NCI-H2227 (cell line): ENCODE measurements at regions not wholly inside any gene's neighbourhood (a gene's known extent, or its start where the extent isn't known, plus 50 kb on each side); places are given as distances from the start of the nearest gene placed in this dataset.
"Not testable (repeated sequence)": the region's sequence is repeated elsewhere in the genome, so short reads cannot be mapped to it uniquely, and the experiment has no call there.

Source experiments
- DNase-seq: peaks from one replicate; lab custom pipeline; 2025; ENCODE audit not compliant: unreplicated experiment; lab: John Stamatoyannopoulos, UW

DNA sequence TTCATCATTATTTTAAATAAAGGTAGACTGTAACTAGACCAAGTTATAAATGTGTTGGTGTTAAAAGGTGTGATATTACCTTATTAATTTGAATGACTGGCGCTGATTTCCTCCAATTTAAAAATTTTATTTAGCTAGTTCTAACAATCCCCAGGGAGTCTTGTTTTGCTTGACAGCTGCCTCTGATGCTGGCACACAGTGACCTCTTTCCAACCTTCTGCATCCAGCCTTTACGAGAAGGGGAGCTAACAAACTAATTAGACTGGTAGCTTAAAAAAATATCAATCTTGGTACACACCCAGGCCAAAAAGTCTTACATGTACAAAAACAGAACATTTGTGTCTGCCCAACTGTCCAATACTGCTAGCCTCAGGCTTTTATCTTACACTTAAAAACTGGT is 51.8 kb upstream of the ENPEP start:
- DNase-seq, result no peak

DNA sequence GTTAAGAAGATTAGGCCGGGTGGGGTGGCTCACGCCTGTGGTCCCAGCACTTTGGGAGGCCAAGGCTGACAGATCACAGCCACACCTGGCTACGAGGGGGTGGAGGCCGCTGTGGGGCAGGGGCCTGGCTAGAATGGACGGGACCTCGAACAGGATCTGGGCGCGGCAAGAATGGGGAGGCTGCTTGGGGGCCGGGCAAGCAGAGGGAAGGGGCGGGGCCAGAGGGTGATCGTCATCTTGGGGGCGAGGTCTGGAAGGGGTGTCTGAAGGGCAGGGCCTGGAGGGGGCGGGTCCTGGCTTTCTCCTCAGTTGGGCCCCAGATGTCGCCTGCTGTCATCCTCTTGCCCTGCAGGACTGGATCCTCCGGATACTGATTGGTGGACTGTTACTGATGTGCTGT is 57.3 kb upstream of the ENPEP start:
- no peak for DNase-seq

DNA sequence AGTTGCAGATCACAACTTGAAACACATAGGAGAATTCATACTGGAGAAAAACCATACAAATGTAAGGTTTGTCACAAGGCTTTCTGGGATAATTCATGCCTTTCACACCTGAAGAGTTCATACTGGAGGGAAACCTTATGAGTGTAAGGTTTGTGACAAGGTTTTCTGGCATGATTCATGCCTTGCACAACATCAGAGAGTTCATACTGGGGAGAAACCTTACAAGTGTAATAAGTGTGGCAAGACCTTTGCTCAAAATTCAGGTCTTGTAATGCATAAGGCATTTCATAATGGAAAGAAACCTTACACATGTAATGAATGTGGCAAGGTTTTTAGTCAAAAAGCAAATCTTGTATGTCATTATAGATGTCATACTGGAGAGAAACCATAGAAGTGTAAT is 58.8 kb upstream of the ENPEP start:
- DNase-seq, result no peak

DNA sequence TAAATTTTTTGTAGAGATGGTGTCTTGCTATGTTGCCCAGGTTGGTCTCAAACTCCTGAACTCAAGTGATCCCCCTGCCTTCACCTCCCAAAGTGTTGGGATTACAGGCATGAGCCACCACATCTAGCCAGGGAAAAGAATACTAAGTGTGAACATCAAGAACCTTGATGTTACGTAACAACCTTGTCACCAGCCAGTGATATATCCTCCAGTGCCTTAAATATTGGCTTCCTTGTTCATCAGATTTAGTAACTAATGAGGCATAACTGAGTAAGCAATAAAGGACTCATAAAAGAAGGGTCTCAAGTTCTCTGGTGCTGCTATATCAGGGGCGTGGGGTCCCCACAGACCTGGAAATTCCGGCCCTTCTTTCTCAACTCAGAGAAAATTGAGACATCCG is 60.5 kb upstream of the ENPEP start:
- no peak for DNase-seq

DNA sequence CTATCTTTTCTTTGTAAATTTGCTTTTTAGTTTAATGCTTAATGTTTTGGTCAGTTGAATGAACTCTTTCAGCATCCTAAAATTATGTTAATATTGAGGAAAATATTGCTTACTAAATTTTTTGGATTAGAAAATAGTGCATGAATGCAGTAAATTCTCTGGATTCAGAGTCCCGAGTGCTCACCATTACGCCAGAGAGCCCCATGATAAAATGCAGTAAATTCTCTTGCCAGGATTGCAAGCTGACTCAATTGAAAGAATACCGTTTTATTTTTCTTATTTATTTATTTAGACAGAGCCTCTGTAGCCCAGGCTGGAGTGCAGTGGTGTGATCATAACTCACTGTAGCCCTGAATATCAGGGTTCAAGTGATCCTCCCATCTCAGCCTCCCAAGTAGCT is 60.9 kb upstream of the ENPEP start:
- DNase-seq, result no peak

DNA sequence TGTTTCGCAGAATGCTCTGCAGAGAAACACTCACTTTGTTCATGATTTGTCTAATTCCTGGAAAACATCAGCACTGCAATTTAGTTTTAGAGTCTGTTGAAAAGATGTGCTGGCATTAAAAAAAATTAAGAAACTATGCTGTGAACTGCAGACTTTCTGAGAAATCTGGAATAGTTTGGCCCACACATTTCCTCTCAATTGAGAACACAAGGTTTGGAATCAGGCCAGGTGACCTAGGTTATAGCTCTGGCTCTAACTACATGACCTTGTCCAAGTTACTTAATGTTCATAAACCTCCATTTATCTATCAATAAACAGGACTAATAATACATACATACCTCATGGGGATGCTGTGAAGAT is 61.4 kb upstream of the ENPEP start:
- DNase-seq, result no peak

DNA sequence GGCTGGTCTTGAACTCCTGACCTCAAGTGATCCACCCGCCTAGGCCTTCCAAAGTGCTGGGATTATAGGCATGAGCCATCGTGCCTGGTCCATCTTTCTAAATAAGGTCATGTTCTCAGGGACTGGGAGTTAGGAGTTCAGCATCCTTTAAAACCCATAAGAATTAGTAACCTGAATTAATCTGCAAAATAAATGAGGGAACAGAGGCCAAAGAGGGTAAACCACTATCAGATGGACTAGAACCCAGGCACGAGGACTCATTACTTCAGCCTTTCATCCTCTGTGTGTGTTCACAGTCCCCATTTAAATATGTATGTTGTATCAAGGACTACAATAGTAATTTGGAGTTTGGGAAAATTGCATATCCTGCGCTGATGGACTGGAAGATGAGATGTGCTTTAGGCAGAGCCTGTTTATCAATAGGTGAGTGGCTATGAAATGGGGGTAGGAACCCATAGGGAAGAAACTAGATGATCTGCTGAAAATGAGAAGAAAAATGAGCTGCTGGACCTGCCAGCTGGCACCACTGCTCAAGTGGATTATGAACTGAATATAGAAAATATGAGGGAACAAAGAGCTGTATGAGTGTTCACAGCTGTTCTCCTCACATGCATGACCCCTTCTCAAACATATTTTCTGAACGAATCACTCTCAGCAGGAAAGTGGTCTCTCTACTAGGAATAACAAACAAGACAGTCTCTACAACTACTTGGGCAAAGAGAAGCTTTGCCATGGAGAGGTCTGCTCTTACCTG is 62.0 kb upstream of the ENPEP start:
- peak; percentile 44 for DNase-seq

DNA sequence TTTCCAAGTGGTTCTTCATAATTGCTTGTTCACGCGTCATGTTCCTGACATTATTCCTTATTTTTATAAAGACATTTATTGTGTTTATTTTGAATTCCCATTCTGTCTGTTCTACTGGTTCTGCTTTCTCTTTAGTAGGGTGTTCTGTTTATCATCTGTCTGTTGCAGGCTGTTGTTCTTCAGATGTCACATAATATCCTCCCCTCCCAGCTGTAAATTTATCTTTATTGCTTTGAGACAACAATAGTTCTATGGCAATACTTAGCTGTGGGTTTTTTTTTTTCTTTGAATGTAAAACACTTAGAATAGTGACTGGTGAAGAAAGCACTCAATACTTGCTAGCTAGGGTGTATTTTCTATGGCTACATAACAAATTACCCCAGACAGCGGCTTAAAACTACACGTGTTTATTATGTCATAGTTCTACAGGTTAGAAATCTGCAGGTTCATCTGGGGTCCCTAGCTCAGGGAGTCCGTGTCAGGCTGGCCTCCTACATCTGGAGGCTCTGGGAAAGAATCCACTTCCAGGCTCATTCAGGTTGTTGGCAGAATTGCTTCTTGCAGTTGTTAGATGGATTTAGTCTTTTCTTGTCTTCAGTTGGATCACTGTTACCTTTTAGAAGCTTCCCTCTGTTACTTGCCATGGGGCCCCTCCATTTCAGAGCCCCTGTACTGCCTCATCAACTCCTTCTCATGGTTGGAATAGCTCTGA is 63.4 kb upstream of the ENPEP start:
- DNase-seq, result peak; percentile 23

DNA sequence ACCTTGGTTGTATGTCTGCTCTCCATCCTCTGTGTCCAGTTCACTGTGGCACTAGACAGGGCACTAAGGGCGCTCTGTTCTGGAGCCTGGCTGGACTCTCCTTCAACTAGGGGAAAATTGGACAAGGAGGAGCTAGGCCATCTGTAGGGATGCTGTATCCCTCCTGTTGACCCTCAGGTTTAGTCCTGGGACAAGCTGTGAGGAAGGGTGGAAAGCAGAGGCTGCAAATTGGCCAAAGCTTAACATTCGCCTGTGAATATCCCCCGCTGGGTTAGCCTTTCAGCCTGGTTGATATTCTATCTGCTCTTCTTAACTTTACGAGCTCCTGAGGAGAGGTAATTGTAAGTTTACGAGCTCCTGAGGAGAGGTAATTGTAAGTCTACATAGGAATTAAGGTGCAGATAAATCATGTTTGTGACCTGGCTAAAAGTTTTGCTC is 64.4 kb upstream of the ENPEP start:
- DNase-seq, result peak; percentile 86

DNA sequence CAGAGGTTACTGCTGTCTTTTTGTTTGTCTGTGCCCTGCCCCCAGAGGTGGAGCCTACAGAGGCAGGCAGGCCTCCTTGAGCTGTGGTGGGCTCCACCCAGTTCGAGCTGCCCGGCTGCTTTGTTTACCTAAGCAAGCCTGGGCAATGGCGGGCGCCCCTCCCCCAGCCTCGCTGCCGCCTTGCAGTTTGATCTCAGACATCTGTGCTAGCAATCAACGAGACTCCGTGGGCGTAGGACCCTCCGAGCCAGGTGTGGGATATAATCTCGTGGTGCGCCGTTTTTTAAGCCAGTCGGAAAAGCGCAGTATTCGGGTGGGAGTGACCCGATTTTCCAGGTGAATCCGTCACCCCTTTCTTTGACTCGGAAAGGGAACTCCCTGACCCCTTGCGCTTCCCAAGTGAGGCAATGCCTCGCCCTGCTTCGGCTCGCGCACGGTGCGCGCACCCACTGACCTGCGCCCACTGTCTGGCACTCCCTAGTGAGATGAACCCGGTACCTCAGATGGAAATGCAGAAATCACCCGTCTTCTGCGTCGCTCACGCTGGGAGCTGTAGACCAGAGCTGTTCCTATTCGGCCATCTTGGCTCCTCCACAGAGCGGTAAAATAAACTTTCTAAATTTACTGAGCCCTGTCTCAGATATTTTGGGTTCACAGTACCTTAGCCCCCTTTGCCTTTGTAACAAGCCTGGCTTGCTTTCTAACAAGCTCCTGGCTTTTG is 64.9 kb upstream of the ENPEP start:
- not testable (repeated sequence) for DNase-seq

DNA sequence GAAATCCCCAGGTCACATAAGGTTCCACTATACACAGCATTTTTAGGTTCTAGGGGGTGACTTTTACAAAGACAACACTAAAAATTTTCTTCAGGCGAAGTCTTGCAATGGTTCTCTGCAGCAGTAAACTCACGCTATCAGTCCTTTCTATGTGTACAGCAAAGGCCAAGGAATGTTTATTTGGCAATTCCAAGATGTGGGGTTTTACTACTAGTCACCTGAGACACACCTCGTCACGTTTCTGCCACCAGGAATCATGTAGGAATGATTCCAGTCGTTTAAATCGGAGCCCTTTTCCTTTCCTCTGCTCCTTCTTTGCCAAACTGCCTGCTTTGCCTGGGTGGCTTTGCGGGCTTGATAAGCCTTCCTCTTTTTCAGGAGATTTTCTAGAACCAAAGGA is 75.9 kb upstream of the ENPEP start:
- no peak for DNase-seq

DNA sequence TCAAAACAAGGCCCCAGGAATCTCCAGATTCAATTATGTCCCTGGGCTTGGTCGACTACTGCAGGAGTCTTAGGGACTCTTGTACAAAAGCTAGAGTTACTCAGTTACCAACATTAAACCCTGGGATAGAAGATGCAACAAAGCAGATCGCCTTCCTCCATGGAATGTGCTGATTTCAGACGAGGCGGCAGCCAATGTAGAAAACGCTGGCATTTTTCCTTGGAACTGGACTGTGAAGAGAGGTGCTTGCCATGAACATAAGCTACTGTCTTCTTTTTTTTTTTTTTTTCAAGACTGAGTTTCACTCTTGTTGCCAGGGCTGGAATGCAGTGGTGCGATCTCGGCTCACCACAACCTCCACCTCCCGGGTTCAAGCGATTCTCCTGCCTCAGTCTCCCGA is 76.9 kb upstream of the ENPEP start:
- DNase-seq, result not testable (repeated sequence)

DNA sequence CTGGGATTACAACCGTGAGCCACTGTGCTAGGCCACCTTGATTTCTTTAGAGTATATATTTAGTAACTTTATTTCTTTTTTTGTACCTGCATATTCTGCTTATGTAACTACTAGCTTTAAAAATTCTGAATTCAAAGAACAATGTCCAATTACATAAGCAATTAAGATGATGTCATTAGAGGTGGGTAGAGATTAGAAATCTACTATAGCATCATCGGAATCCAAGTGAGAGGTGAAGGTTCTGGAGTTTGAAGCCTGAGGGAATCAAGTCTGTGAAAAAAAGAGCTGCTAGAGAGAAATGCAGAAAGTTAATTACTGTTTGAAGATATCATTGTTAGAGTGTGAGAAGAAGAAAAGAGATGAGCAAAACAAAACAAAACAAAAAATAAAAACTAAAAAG is 79.0 kb upstream of the ENPEP start:
- no peak for DNase-seq

DNA sequence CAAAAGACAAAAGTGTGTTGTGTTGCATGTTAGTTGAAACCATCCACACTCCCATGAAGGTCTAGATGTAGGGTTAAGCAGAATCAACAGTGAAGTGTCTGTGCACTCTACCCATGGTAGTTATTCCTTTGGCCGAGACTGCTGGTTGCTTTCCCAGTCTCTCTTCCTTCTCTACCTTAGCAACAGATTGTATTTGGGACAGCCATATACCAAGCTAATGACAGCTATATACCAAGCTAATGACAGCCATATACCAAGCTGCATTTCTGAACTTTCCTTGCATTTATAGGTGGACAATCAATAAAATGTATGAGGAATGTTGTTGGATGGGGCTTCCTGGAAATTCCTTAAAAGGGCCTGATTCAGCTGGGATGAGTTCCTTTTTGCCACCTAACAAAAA is 80.5 kb upstream of the ENPEP start:
- DNase-seq, result no peak

DNA sequence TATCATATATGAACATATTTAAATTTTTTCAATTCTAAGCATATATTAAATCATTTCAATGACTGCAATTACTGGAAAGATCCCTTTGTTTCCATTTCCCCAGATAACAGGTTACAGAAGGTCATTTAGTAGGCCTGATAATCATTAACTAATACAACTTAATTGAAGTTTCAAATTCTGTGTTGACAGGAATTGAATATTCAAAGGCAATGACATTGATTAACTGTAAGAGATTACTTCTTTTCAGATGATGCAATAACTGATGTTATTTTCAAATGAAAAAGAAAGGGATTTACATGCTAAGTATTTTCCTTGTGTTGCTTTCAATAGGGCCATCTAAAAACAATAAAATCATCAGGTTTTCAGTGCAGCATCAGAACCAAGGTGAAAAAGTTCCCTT is 81.1 kb upstream of the ENPEP start:
- no peak for DNase-seq

DNA sequence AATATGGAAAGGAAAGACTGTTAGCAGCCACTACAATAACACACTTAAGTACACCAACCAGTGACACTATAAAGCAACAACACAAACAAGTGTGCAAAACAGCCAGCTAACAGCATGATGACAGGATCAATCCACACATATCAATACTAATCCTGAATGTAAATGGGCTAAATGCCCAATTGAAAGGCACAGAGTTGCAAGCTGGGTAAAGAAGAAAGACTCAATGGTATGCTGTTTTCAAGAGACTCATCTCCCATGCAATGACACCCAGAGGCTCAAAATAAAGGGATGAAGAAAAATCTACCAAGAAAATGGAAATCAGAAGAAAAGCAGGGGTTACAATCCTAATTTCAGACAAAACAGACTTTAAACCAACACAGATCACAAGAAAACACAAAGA is 94.2 kb upstream of the ENPEP start:
- no peak for DNase-seq

DNA sequence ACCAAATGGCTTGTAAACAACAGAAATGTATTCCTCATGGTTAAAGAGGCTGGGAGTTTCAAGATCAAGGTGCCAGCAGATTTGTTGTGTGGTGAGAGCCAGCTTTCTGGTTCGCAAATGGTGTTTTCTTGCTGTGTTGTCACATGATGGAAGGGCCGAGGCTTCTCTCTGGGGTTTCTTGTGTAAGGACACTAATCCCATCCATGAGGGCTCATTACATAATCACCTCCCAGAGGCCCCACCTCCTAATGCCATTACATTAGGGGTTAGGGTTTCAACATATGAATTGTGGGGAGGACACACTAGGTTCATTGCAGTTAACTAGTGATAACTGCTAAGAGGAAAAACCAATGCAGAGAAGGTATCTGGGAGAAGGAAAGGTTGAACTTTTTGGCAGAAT is 103.5 kb upstream of the ENPEP start:
- DNase-seq, result no peak

DNA sequence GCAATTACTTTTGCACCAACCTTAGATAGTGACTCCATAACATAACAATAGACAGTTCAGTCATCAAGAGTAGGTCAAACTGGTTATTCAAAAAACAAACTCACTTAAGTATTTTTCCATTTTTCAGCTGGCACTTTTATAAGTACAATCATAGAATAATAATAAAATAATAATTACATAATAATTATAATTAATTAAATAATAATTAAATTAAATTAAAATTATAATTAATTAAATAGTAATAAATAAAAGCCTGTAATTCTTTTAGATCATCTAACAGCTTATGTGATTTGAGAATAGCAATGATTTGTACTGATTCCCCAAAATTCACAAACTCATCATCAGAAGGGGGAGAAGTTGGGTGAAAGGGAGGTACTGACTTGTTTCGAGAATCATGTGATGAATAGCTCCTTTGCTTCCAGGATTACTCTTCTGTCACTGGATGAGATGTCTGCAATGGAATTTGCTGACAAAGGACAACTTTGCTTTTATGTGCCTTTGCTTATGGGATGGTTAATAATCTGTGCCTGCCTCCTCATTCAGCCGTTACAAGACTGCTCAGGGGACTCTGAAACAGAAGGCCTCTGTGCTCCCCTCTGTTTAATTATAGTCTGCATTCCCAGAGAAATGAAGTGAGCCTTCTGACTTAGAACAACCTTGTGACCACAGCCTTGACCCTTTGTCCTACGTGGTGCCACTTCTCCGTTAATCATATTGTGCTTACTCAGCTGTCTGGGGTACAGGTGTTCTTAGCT is 104.8 kb upstream of the ENPEP start:
- no peak for DNase-seq

DNA sequence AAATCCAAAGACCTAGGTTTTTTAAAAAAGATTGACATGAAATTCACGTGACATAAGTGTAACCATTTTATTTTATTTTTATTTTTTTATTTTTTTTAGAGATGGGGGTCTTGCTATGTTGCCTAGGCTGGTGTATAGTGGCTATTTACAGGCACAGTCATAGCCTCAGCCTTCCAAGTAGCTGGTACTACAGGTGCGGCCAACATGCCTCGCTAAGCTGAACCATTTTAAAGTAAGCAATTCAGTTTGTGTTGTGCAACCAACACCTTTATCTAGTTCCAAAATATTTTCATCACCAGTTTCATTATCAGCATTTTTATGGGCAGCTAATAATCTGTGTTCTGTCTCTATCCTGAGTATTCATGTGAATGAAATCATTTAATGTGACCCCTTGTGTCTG is 107.5 kb upstream of the ENPEP start:
- DNase-seq, result no peak

DNA sequence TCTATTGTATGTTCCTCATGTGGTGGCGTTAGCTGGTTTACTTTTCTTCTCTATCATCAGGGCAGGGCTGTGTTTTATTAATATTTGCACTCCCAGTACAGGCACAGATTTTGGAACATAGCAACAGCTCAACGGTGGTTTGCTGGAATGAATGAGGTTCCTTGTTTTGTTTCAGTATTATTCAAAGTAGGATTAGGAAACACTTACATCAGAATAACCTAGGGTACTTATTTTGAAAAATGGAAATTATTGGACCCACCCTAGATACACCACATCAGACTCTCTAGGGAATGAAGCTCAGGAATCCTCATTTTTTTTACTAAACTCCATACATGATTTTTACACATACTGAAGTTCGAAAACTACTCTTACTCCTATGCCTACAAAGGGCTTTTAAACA is 108.8 kb upstream of the ENPEP start:
- DNase-seq, result no peak

DNA sequence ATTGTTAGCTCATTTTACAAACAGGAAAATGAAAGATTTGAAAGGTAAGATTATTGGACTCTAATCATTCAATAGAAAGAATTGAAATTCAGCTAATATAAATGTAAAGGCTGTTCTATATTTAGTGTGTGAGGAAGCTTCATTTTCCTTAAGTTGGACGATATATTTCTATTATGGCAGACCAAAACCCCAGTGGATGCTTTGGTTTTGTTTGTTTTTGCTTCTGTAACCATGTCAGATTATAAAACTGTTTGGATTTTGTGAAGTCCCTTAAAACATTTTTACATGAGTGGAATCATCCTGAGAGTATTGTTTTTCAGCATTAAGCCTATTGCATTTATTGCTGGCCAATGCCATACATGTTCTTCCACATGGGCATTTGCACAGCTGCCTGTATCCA is 110.2 kb upstream of the ENPEP start:
- no peak for DNase-seq
